ENCODE measurements at regions not wholly inside any gene's neighbourhood (a gene's known extent, or its start where the extent isn't known, plus 50 kb on each side); places are given as distances from the start of the nearest gene placed in this dataset.

DNA sequence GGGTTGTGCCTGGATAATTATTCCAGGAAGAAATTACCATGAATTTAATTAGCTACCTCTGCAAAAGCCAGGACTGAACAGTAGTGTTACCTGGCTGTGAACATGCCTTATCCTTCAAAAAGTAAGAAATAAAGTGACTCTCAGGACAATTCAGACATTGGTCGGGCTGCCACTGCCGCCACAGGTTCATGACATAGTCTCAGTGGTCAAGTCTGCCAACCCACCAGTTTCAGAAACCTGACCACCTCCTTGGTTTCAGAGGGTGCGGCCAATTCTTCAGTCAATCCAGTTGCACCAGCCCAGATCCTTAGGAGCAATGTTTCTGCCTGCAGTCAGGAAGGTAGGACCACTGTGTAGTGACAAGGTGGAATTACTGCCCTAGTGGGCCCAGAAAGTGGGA is 593.1 kb upstream of the DAB2 start:
- TF ChIP-seq, protein P1, sequence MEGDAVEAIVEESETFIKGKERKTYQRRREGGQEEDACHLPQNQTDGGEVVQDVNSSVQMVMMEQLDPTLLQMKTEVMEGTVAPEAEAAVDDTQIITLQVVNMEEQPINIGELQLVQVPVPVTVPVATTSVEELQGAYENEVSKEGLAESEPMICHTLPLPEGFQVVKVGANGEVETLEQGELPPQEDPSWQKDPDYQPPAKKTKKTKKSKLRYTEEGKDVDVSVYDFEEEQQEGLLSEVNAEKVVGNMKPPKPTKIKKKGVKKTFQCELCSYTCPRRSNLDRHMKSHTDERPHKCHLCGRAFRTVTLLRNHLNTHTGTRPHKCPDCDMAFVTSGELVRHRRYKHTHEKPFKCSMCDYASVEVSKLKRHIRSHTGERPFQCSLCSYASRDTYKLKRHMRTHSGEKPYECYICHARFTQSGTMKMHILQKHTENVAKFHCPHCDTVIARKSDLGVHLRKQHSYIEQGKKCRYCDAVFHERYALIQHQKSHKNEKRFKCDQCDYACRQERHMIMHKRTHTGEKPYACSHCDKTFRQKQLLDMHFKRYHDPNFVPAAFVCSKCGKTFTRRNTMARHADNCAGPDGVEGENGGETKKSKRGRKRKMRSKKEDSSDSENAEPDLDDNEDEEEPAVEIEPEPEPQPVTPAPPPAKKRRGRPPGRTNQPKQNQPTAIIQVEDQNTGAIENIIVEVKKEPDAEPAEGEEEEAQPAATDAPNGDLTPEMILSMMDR (IDR thresholded peaks at IDR 0.05): no peak
- TF ChIP-seq POLR2A (IDR thresholded peaks at IDR 0.05): no peak
- no peak for ATAC-seq
- 66 to 85% (median 78%) methylated on average over 3 of the region's 3 CpGs for WGBS, 4 donors

DNA sequence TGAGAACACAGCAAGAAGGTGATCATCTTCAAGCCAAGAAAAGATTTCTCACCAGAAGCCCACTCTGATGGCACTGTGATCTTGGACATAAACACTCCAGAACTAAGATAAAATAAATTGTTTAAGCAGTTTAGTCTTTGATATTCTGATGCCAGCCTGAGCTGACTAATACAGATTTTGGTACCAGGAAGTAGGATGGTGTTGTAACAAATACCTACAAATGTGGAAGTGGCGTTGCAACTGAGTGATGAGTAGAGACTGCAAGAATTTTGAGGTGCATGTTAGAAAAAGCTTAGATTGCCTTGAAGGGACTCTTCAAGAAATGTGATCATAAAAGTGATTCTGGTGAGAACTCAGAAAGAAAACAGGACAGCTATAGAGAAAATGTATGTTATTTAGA is 592.4 kb upstream of the DAB2 start:
- WGBS, 4 donors: 85 to 89% (median 87%) methylated on average over 1 of the region's 1 CpG
- DNase-seq (no peak), ATAC-seq (no peak)
- Histone ChIP-seq H3K9me3 (peaks cover 0 to 20% (median 0%) of the 10 kb centered on the region in 12 donors), H3K27ac (no peak overlapping the region), H3K4me3 (no peak overlapping the region), H3K36me3 (no peaks in the 10 kb centered on the region), H3K4me1 (no peaks in the 10 kb centered on the region), H3K27me3 (no peaks in the 10 kb centered on the region)
- intact Hi-C loops (cut with DNase I): no loop called here
- no peak for TF ChIP-seq POLR2A (IDR thresholded peaks at IDR 0.05)
- TF ChIP-seq, protein P1 (IDR thresholded peaks at IDR 0.05): no peak

More for the DNA sequence above, 593.1 kb upstream of the DAB2 start:
- no peak for DNase-seq
- no peak overlapping the region for H3K27ac ChIP-seq
- H3K27me3 ChIP-seq: no peaks in the 10 kb centered on the region
- H3K4me1 ChIP-seq: no peaks in the 10 kb centered on the region
- no peaks in the 10 kb centered on the region for H3K36me3 ChIP-seq
- intact Hi-C loops (cut with DNase I): no loop called here
- H3K4me3 ChIP-seq: no peak overlapping the region
- H3K9me3 ChIP-seq: peaks cover 0 to 20% (median 0%) of the 10 kb centered on the region in 12 donors

GRCh38 chr5:40010436-40010835 is 585.7 kb upstream of the DAB2 start:
- DNase-seq (no peak), ATAC-seq (no peak)
- no peaks in the 10 kb centered on the region for H3K4me1 ChIP-seq
- no peak overlapping the region for H3K27ac ChIP-seq
- H3K4me3 ChIP-seq: no peak overlapping the region
- H3K27me3 ChIP-seq: no peaks in the 10 kb centered on the region
- intact Hi-C loops (cut with DNase I): no loop called here
- TF ChIP-seq, protein P1 (IDR thresholded peaks at IDR 0.05): no peak
- TF ChIP-seq POLR2A (IDR thresholded peaks at IDR 0.05): no peak
- peaks cover 0 to 15% (median 0%) of the 10 kb centered on the region in 12 donors for H3K9me3 ChIP-seq
- WGBS, 4 donors: 59 to 79% (median 71%) methylated on average over 1 of the region's 1 CpG
- H3K36me3 ChIP-seq: no peaks in the 10 kb centered on the region

DNA sequence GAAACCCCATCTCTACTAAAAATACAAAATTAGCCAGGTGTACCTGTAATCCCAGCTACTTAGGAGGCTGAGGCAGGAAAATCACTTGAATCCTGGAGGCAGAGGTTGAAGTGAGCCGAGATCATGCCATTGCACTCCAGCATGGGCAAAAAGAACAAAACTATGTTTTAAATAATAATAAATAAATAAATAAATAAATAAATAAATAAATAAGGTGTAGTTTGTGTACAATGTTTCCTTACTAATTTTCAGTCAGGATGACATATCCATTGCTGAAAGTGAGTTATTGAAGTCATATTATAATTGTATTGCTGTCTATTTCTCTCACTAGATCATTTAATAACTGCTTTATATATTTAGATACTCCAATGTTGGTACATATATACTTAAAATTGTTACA is 581.5 kb upstream of the DAB2 start:
- no peak overlapping the region for H3K4me3 ChIP-seq
- no peak for DNase-seq
- intact Hi-C loops (cut with DNase I): no loop called here

More for the DNA sequence above, 581.5 kb upstream of the DAB2 start:
- 88 to 98% (median 91%) methylated on average over 1 of the region's 1 CpG for WGBS, 4 donors
- no peak overlapping the region for H3K27ac ChIP-seq
- H3K4me1 ChIP-seq: no peaks in the 10 kb centered on the region
- H3K36me3 ChIP-seq: no peaks in the 10 kb centered on the region
- TF ChIP-seq, protein P1 (IDR thresholded peaks at IDR 0.05): no peak
- no peak for TF ChIP-seq POLR2A (IDR thresholded peaks at IDR 0.05)
- ATAC-seq: no peak
- H3K9me3 ChIP-seq: peaks cover 0 to 32% (median 2%) of the 10 kb centered on the region in 12 donors
- H3K27me3 ChIP-seq: no peaks in the 10 kb centered on the region

Data from heart left ventricle (tissue), 16 donors.